Stimulated activated CD4-positive, alpha-beta T cell treated with anti-CD3 and anti-CD28 coated beads, Interleukin-15, amount 100 ng/mL, for 24 hours (primary cell): ENCODE measurements at regions not wholly inside any gene's neighbourhood (a gene's known extent, or its start where the extent isn't known, plus 50 kb on each side); places are given as distances from the start of the nearest gene placed in this dataset.

Experiments
- DNase-seq: peaks from one replicate; pipeline ENCODE4 v3.0.0-alpha.2; 2020

GRCh38 chr11:133693110-133693509, 152.2 kb downstream of the SPATA19 start:
- DNase-seq, result no peak

- DNase-seq, result no peak
Measured at GRCh38 chr11:133692126-133692934, 153.0 kb downstream of the SPATA19 start.

GRCh38 chr11:133687781-133688180, 155.5 kb upstream of the OPCML start:
- no peak for DNase-seq

- DNase-seq, result no peak
Measured at GRCh38 chr11:133681901-133682300, 149.6 kb upstream of the OPCML start.

GRCh38 chr11:133679896-133680295, 147.6 kb upstream of the OPCML start:
- DNase-seq, result no peak

GRCh38 chr11:133678191-133678590, 145.9 kb upstream of the OPCML start:
- DNase-seq, result no peak

- DNase-seq, result no peak
Measured at GRCh38 chr11:133677387-133677786, 145.1 kb upstream of the OPCML start.

- DNase-seq, result no peak
Measured at GRCh38 chr11:133676265-133676664, 144.0 kb upstream of the OPCML start.

- no peak for DNase-seq
Measured at GRCh38 chr11:133669371-133670053, 137.2 kb upstream of the OPCML start.

GRCh38 chr11:133663135-133663985, 131.1 kb upstream of the OPCML start:
- DNase-seq, result no peak

- no peak for DNase-seq
Measured at GRCh38 chr11:133661846-133662245, 129.5 kb upstream of the OPCML start.

GRCh38 chr11:133660202-133660568, 127.9 kb upstream of the OPCML start:
- no peak for DNase-seq

- DNase-seq, result no peak
Measured at GRCh38 chr11:133659538-133660201, 127.4 kb upstream of the OPCML start.

- no peak for DNase-seq
Measured at GRCh38 chr11:133657054-133657453, 124.8 kb upstream of the OPCML start.

- no peak for DNase-seq
Measured at GRCh38 chr11:133656082-133656635, 123.9 kb upstream of the OPCML start.

GRCh38 chr11:133654630-133655212, 122.4 kb upstream of the OPCML start:
- no peak for DNase-seq

GRCh38 chr11:133653336-133653735, 121.0 kb upstream of the OPCML start:
- DNase-seq, result no peak

- DNase-seq, result no peak
Measured at GRCh38 chr11:133650082-133650481, 117.8 kb upstream of the OPCML start.

- DNase-seq, result no peak
Measured at GRCh38 chr11:133649040-133649439, 116.7 kb upstream of the OPCML start.

GRCh38 chr11:133639408-133639807, 107.1 kb upstream of the OPCML start:
- no peak for DNase-seq

- no peak for DNase-seq
Measured at GRCh38 chr11:133638921-133639320, 106.6 kb upstream of the OPCML start.

- no peak for DNase-seq
Measured at GRCh38 chr11:133636711-133637355, 104.5 kb upstream of the OPCML start.
